ENCODE measurements at regions not wholly inside any gene's neighbourhood (a gene's known extent, or its start where the extent isn't known, plus 50 kb on each side); places are given as distances from the start of the nearest gene placed in this dataset.

DNA sequence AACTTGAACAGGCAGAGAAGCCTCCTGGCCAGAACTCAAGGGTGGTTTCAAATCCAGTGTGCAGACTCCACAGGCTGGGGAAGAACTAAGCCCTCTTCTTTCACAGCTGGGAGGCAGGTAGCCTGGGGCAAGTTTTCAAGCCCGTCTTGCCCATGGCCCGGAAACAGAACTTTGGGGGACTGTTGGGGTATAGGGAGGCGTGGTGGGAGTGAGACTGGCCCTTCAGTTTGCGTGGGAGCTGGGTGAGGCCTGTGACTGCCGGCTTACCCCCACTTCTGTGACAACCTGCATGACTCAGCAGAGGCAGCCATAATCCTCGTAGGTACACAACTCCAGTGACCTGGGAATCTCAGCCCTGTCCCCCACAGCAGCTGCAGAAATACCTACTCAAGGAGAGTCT lies 1125.7 kb downstream of the HACE1 start:
- CTCF ChIA-PET = no interaction called here
- no peak overlapping the region for H3K4me3 ChIP-seq (ENCODE audit: low read depth, low read length)

GRCh38 chr6:103729658-103730057 lies 1130.1 kb downstream of the HACE1 start:
- no peak overlapping the region for H3K4me3 ChIP-seq (ENCODE audit: low read depth, low read length)
- no peak for DNase-seq (ENCODE audit: low read depth, low spot score)
- ChIA-PET POLR2A (no interaction called here), CTCF (no interaction called here)
- TF ChIP-seq CTCF (IDR thresholded peaks at IDR 0.05; ENCODE audit: insufficient read depth, low read length, missing control alignments) = no peak

More for the DNA sequence above, 1125.7 kb downstream of the HACE1 start:
- POLR2A ChIA-PET = no interaction called here
- no peak for DNase-seq (ENCODE audit: low read depth, low spot score)
- no peak for TF ChIP-seq CTCF (IDR thresholded peaks at IDR 0.05; ENCODE audit: insufficient read depth, low read length, missing control alignments)

DNA sequence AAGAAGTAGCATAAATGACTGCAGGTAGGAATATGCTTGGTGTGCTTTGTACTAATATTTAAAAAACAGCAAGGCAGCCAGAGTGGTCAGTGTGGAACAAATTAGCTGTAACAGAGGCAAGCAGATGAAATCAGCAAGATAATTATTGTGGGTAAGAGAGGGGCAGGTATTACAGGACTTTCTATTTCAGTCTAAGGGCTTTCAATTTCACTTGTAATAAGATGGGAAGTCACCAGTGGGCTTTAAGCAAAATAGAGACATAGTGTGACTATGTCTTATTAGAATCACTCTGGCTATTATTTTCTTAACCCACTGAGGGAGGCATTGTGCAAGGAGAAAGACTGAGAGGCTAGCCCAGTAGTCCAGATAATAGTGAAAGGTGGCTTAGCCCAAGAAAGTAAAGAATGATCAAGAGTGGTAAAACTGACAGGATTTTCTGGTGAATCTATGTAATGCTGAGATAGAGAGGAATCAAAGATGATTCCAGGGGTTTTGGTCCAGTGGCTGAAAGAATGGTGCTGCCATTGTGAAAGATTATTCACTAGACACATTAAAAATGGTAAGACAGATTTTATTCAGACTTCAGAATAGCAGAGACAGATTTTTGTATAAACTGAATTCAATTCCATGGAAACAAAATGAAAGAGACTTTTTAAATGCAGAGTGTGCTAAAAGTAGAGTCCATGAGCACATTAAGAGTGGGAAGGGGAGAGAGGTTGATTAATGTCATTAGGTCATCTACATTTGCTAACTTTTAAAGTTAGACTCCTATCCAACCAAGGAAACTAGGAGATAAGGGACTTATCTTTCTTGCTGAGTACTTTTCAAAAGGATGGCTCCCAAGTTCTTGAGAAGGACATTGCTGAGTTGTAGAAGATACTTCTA lies 1136.0 kb downstream of the HACE1 start:
- TF ChIP-seq CTCF (IDR thresholded peaks at IDR 0.05; ENCODE audit: insufficient read depth, low read length, missing control alignments) = no peak
- ChIA-PET CTCF (no interaction called here), POLR2A (no interaction called here)
- no peak overlapping the region for H3K4me3 ChIP-seq (ENCODE audit: low read depth, low read length)
- no peak for DNase-seq (ENCODE audit: low read depth, low spot score)

DNA sequence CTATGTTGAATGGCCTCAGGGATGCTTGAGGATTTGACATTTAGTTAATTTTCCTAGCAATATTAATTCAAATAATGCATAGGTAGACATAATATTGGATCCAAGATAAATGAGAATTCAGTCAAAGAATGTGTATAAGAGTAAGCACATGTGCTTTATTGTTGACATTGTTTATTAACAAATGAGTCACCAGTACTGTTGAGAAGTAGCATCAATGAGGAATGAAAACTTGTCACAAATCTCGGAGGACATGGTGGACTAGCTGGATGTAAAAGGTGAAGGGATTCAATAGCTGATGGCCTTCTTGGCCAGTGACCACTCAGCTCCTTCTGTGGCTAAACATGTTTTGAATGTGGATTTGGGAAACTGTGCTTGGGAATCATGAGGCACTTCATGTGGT lies 1137.0 kb downstream of the HACE1 start:
- no peak overlapping the region for H3K4me3 ChIP-seq (ENCODE audit: low read depth, low read length)
- no peak for TF ChIP-seq CTCF (IDR thresholded peaks at IDR 0.05; ENCODE audit: insufficient read depth, low read length, missing control alignments)
- ChIA-PET POLR2A (no interaction called here), CTCF (no interaction called here)
- no peak for DNase-seq (ENCODE audit: low read depth, low spot score)

GRCh38 chr6:103721923-103722322 lies 1137.8 kb downstream of the HACE1 start:
- TF ChIP-seq CTCF (IDR thresholded peaks at IDR 0.05; ENCODE audit: insufficient read depth, low read length, missing control alignments) = no peak
- DNase-seq (ENCODE audit: low read depth, low spot score) = no peak
- POLR2A ChIA-PET = no interaction called here
- CTCF ChIA-PET = no interaction called here
- H3K4me3 ChIP-seq (ENCODE audit: low read depth, low read length) = no peak overlapping the region

DNA sequence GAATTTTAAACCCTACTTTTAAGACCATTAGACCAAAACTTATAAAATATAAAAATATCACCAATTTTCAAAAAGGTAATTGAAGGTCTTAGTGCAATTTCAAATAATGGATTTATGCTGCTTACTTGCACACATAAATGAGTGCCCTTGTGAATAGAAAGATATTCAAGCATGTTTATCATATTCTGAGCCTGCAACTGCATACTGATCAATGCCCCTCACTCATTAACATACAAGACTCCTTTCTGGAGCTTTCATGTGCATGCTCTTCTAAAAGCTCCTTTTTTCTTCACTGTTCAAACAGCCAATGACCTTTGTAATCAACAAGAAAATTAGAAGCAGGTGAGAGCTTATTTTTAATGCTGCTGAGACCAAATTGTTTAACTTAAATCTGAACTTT lies 1139.3 kb downstream of the HACE1 start:
- no peak for DNase-seq (ENCODE audit: low read depth, low spot score)
- CTCF ChIA-PET = no interaction called here
- POLR2A ChIA-PET = no interaction called here
- no peak overlapping the region for H3K4me3 ChIP-seq (ENCODE audit: low read depth, low read length)
- no peak for TF ChIP-seq CTCF (IDR thresholded peaks at IDR 0.05; ENCODE audit: insufficient read depth, low read length, missing control alignments)
